Sigmoid colon (tissue), 4 donors: ENCODE measurements at regions not wholly inside any gene's neighbourhood (a gene's known extent, or its start where the extent isn't known, plus 50 kb on each side); places are given as distances from the start of the nearest gene placed in this dataset.

ENCODE experiments used
- CTCF ChIP-seq, 4 experiments: fragments of 450-650 bp in 3 of 4; fragments of 200-600 bp in 1 of 4; IDR thresholded peaks; one replicate each; pipeline ENCODE4 v1.5.1; 2016 to 2019; ENCODE audit warnings: antibody characterized with exemption in 4 of 4, mild to moderate bottlenecking in 3 of 4, moderate library complexity in 2 of 4
- EP300 ChIP-seq, 4 donors: sonication (generic); formaldehyde crosslinking; IDR thresholded peaks; one replicate each; pipeline ENCODE4 v1.6.1; 2017; ENCODE audit warnings: antibody characterized with exemption in 4 of 4
- POLR2A ChIP-seq, 2 donors: fragments of 450-650 bp; IDR thresholded peaks; one replicate each; pipeline ENCODE4 v1.6.1; 2016; ENCODE audit warnings: antibody characterized with exemption in 2 of 2, mild to moderate bottlenecking in 2 of 2, moderate library complexity in 2 of 2

- TF ChIP-seq CTCF (IDR thresholded peaks at IDR 0.05) = no peak
- TF ChIP-seq EP300 (IDR thresholded peaks at IDR 0.05) = no peak
- no peak for TF ChIP-seq POLR2A (IDR thresholded peaks at IDR 0.05)
Observed at GRCh38 chr2:43076676-43077075, 149.7 kb downstream of the ZFP36L2 start.
